ENCODE measurements at regions not wholly inside any gene's neighbourhood (a gene's known extent, or its start where the extent isn't known, plus 50 kb on each side); places are given as distances from the start of the nearest gene placed in this dataset.

- Histone ChIP-seq H3K27ac (no peak overlapping the region), H3K9me3 (replicated peaks) (no peaks in the 10 kb centered on the region), H3K36me3 (no peaks in the 10 kb centered on the region), H3K4me1 (replicated peaks) (no peaks in the 10 kb centered on the region), H3K4me3 (no peak overlapping the region), H3K27me3 (replicated peaks) (no peaks in the 10 kb centered on the region)
- no peak for DNase-seq (ENCODE audit: low read depth in 1 of 2, low spot score in 2 of 2)
These were observed 280.3 kb downstream of the HACE1 start for GRCh38 chr6:104579310-104579863.

DNA sequence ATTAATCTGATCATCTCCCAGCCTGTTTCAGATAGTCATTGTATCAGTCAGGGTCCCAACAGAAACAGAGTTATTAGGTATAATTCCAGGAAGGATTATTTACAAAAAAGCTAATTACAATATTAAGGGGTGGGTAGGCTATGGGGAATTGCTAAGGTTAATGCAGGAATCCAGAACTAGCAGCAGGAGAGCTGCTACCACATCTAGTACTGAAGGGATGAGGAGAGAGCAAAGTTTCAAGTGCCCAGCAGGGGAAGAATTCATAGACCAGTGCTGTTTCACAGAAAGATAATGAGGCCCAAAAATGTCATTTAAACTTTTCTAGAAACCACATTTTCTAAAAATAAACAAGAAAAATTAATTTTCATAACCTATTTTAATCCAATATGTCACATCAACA lies 284.2 kb downstream of the HACE1 start:
- H3K27ac ChIP-seq = no peak overlapping the region
- H3K4me3 ChIP-seq = no peak overlapping the region
- H3K36me3 ChIP-seq = no peaks in the 10 kb centered on the region
- no peaks in the 10 kb centered on the region for H3K27me3 ChIP-seq (replicated peaks)
- no peak for DNase-seq (ENCODE audit: low read depth in 1 of 2, low spot score in 2 of 2)
- no peaks in the 10 kb centered on the region for H3K9me3 ChIP-seq (replicated peaks)
- no peaks in the 10 kb centered on the region for H3K4me1 ChIP-seq (replicated peaks)

GRCh38 chr6:104574135-104574750 lies 285.5 kb downstream of the HACE1 start:
- Histone ChIP-seq H3K36me3 (no peaks in the 10 kb centered on the region), H3K9me3 (replicated peaks) (no peaks in the 10 kb centered on the region), H3K27ac (no peak overlapping the region), H3K4me1 (replicated peaks) (no peaks in the 10 kb centered on the region), H3K4me3 (no peak overlapping the region), H3K27me3 (replicated peaks) (no peaks in the 10 kb centered on the region)
- DNase-seq (ENCODE audit: low read depth in 1 of 2, low spot score in 2 of 2) = no peak

GRCh38 chr6:104573350-104573749 lies 286.4 kb downstream of the HACE1 start:
- H3K4me3 ChIP-seq = no peak overlapping the region
- DNase-seq (ENCODE audit: low read depth in 1 of 2, low spot score in 2 of 2) = no peak
- no peaks in the 10 kb centered on the region for H3K27me3 ChIP-seq (replicated peaks)
- H3K4me1 ChIP-seq (replicated peaks) = no peaks in the 10 kb centered on the region
- no peaks in the 10 kb centered on the region for H3K36me3 ChIP-seq
- H3K27ac ChIP-seq = no peak overlapping the region
- H3K9me3 ChIP-seq (replicated peaks) = no peaks in the 10 kb centered on the region

DNA sequence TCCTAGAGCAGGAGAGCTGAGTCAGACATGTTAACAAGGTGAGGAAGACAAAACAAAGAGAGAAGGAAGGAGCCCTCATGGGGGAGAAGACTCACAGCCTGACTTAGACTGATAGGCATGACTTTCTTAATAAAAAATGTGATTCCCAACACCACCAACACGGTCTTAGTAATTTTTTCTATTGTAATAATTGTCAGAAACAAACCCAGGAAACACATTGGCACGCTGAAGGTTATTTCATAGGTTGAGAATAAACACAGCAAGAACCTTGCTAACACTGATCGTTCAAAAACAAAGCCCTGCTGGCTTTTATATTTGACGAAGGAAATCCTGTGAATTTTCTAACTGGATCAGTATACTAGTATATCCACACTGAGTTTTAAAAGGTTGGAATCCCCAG lies 286.8 kb downstream of the HACE1 start:
- Histone ChIP-seq H3K36me3 (no peaks in the 10 kb centered on the region), H3K4me3 (no peak overlapping the region), H3K27ac (no peak overlapping the region), H3K27me3 (replicated peaks) (no peaks in the 10 kb centered on the region), H3K9me3 (replicated peaks) (no peaks in the 10 kb centered on the region), H3K4me1 (replicated peaks) (no peaks in the 10 kb centered on the region)
- DNase-seq (ENCODE audit: low read depth in 1 of 2, low spot score in 2 of 2) = no peak

GRCh38 chr6:104566411-104566810 lies 293.3 kb downstream of the HACE1 start:
- Histone ChIP-seq H3K9me3 (replicated peaks) (no peaks in the 10 kb centered on the region), H3K27ac (no peak overlapping the region), H3K4me3 (no peak overlapping the region), H3K4me1 (replicated peaks) (no peaks in the 10 kb centered on the region), H3K27me3 (replicated peaks) (no peaks in the 10 kb centered on the region), H3K36me3 (no peaks in the 10 kb centered on the region)
- DNase-seq (ENCODE audit: low read depth in 1 of 2, low spot score in 2 of 2) = no peak

DNA sequence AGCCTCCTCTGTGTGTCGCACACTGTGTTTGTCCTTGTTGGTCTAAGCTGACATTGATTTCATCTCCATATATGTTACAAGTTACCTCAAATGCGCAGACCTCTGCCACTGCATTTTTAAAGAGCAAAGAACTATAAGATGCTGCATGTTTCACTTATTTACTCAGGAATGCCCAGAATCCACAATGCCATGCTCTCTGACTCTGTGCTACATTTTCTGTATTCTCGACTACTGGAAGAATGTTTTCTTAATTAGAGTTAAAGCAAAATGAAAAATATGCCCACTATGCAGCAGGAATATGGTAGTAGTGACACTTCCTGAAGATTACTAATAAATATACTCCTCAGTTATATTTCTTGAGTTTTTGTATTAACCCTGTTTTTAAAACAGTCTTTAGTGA lies 296.4 kb downstream of the HACE1 start:
- no peaks in the 10 kb centered on the region for H3K9me3 ChIP-seq (replicated peaks)
- no peaks in the 10 kb centered on the region for H3K36me3 ChIP-seq
- no peaks in the 10 kb centered on the region for H3K4me1 ChIP-seq (replicated peaks)
- 0 out of 2 replicates have a peak, but pooled peaks cover 5% of the 10 kb centered on the region for H3K27me3 ChIP-seq (replicated peaks)
- no peak overlapping the region for H3K27ac ChIP-seq
- no peak overlapping the region for H3K4me3 ChIP-seq
- DNase-seq (ENCODE audit: low read depth in 1 of 2, low spot score in 2 of 2) = no peak

DNA sequence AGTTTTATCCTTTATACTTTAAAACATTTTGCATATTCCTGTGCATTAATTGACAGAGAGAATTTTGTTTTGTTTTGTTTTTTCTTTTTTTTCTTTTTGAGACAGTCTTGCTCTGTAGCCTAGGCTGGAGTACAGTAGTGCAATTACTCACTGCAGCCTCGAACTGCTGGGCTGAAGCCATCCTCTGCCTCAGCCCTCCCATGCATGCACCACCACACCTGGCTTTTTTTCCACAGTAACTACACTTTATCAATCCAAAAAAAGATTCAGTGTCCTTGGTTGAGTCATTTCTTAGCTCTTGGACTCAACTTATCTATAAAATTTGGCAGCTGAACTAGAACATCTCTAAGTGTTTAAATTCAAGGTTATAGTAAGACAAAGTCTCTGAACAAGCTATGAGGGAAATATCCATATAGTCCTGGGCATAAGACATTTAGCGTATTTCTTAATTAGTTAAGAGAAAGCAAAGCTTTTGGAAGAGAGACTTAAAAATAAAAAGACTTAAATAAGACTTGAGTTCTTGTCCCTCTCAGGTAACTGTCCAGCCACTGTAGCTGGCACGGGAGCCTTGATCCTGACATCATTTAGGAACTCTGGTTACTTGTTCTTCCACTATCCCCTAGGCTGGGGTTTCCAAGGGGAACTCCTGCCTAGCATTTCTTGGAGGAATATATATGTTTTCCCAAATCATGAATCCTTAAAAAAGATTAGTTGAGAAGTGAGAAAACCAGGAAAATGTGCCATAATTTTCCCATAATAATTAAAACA lies 300.1 kb downstream of the HACE1 start:
- no peak for DNase-seq (ENCODE audit: low read depth in 1 of 2, low spot score in 2 of 2)
- Histone ChIP-seq H3K27me3 (replicated peaks) (0 out of 2 replicates have a peak, but pooled peaks cover 5% of the 10 kb centered on the region), H3K9me3 (replicated peaks) (no peaks in the 10 kb centered on the region), H3K4me1 (replicated peaks) (no peaks in the 10 kb centered on the region), H3K27ac (no peak overlapping the region), H3K4me3 (no peak overlapping the region), H3K36me3 (no peaks in the 10 kb centered on the region)

GRCh38 chr6:104558746-104559145 lies 301.0 kb downstream of the HACE1 start:
- Histone ChIP-seq H3K9me3 (replicated peaks) (no peaks in the 10 kb centered on the region), H3K36me3 (no peaks in the 10 kb centered on the region), H3K27ac (no peak overlapping the region), H3K4me3 (no peak overlapping the region), H3K27me3 (replicated peaks) (0 out of 2 replicates have a peak, but pooled peaks cover 5% of the 10 kb centered on the region), H3K4me1 (replicated peaks) (no peaks in the 10 kb centered on the region)
- DNase-seq (ENCODE audit: low read depth in 1 of 2, low spot score in 2 of 2) = no peak

DNA sequence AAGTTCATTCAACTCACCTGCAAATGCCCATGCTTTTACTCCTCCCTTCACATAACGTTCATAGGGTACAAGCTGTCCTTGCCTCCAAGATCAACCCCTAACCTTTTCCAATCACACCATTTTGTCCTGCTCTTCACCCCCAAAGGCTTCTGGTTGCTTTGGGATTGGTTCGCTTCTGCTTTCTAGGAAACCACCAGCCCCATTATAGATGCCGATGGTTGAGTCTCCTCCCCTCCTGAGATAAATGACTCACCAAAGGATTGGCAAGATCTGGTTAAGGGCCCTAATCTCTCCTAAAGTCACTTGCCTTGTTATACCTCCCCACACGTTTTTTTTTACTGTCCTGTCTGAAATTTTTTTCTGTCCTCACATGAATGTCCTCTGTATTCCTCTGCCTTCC lies 311.4 kb downstream of the HACE1 start:
- Histone ChIP-seq H3K27ac (no peak overlapping the region), H3K9me3 (replicated peaks) (no peaks in the 10 kb centered on the region), H3K36me3 (no peaks in the 10 kb centered on the region), H3K27me3 (replicated peaks) (no peaks in the 10 kb centered on the region), H3K4me3 (no peak overlapping the region), H3K4me1 (replicated peaks) (no peaks in the 10 kb centered on the region)
- no peak for DNase-seq (ENCODE audit: low read depth in 1 of 2, low spot score in 2 of 2)

DNA sequence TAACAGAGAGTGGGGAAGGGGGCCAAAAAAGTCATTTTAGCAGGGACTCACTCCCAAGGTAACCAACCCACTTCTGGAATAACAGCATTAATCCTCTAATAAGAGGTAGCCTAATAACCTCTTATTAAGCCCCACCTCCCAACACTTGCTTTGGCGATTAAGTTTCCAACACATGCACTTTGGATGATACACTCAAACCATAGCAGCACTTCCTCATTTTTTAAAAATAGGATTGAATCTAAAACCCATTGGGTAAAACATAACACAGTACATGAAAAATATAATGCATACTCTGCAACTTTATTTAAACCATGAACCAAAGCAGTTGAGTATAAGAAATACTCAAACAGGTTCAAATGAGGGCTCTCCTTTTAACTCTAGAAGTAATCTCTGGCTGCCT lies 318.3 kb downstream of the HACE1 start:
- H3K4me1 ChIP-seq (replicated peaks) = peaks cover 29% of the 10 kb centered on the region
- no peaks in the 10 kb centered on the region for H3K27me3 ChIP-seq (replicated peaks)
- no peak for DNase-seq (ENCODE audit: low read depth in 1 of 2, low spot score in 2 of 2)
- H3K36me3 ChIP-seq = no peaks in the 10 kb centered on the region
- H3K9me3 ChIP-seq (replicated peaks) = no peaks in the 10 kb centered on the region
- H3K4me3 ChIP-seq = no peak overlapping the region
- no peak overlapping the region for H3K27ac ChIP-seq

GRCh38 chr6:104540743-104541142 lies 319.0 kb downstream of the HACE1 start:
- Histone ChIP-seq H3K27me3 (replicated peaks) (no peaks in the 10 kb centered on the region), H3K36me3 (no peaks in the 10 kb centered on the region), H3K27ac (peak overlapping the region; percentile 37; the same call in 1 of the 2 replicates), H3K4me3 (no peak overlapping the region), H3K9me3 (replicated peaks) (no peaks in the 10 kb centered on the region), H3K4me1 (replicated peaks) (peaks cover 29% of the 10 kb centered on the region)
- peak in 1 of 2 experiments; percentile 48 for DNase-seq (ENCODE audit: low read depth in 1 of 2, low spot score in 2 of 2)

DNA sequence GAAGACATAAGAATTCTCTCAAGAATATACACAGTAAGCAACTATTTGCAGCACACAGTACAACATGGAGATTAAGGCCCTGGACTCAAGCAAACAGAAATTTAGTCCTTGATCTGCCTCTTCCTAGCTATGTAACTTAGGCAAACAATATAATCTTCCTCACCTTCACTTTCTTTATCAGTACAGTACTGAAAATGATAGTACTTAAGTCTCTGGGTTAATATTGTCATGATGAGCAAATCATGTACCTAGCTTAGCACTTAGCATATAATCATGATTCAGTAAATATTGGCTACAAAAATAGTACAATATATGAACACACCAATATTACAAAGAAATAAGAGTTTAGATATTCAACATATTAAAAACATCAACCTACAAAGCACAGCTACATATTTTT lies 320.5 kb downstream of the HACE1 start:
- no peak for DNase-seq (ENCODE audit: low read depth in 1 of 2, low spot score in 2 of 2)

GRCh38 chr6:104537872-104538271 lies 321.8 kb downstream of the HACE1 start:
- H3K27ac ChIP-seq = peak overlapping the region; percentile 37
- no peak for DNase-seq (ENCODE audit: low read depth in 1 of 2, low spot score in 2 of 2)
- no peaks in the 10 kb centered on the region for H3K9me3 ChIP-seq (replicated peaks)
- peaks cover 40% of the 10 kb centered on the region for H3K4me1 ChIP-seq (replicated peaks)
- no peaks in the 10 kb centered on the region for H3K36me3 ChIP-seq
- H3K4me3 ChIP-seq = no peak overlapping the region
- no peaks in the 10 kb centered on the region for H3K27me3 ChIP-seq (replicated peaks)

More for the DNA sequence above, 320.5 kb downstream of the HACE1 start:
- no peak overlapping the region for H3K27ac ChIP-seq
- H3K27me3 ChIP-seq (replicated peaks) = no peaks in the 10 kb centered on the region
- H3K36me3 ChIP-seq = no peaks in the 10 kb centered on the region
- H3K4me3 ChIP-seq = no peak overlapping the region
- no peaks in the 10 kb centered on the region for H3K9me3 ChIP-seq (replicated peaks)
- H3K4me1 ChIP-seq (replicated peaks) = peaks cover 30% of the 10 kb centered on the region

Data from SJSA1 (cell line).